ENCODE measurements at regions not wholly inside any gene's neighbourhood (a gene's known extent, or its start where the extent isn't known, plus 50 kb on each side); places are given as distances from the start of the nearest gene placed in this dataset.

GRCh38 chr5:74092766-74093165 is 466.8 kb downstream of the ARHGEF28 start:
- no peak for TF ChIP-seq CTCF (IDR thresholded peaks at IDR 0.05; ENCODE audit: partially characterized antibody, unreplicated experiment)
- Mint-ChIP-seq H3K4me1 (ENCODE audit: low read depth, unreplicated experiment) (peaks cover 2% of the 10 kb centered on the region), H3K9me3 (ENCODE audit: unreplicated experiment) (no peaks in the 10 kb centered on the region), H3K27me3 (ENCODE audit: unreplicated experiment) (peaks cover 2% of the 10 kb centered on the region), H3K27ac (ENCODE audit: unreplicated experiment) (no peak overlapping the region), H3K36me3 (ENCODE audit: unreplicated experiment) (no peaks in the 10 kb centered on the region), H3K4me3 (ENCODE audit: unreplicated experiment) (no peak overlapping the region)
- DNase-seq: no peak

GRCh38 chr5:74085782-74086181 is 459.8 kb downstream of the ARHGEF28 start:
- H3K4me3 Mint-ChIP-seq (ENCODE audit: unreplicated experiment): no peak overlapping the region

GRCh38 chr5:74085186-74085585 is 459.2 kb downstream of the ARHGEF28 start:
- Mint-ChIP-seq H3K27me3 (ENCODE audit: unreplicated experiment) (no peaks in the 10 kb centered on the region), H3K9me3 (ENCODE audit: unreplicated experiment) (peaks cover 1% of the 10 kb centered on the region), H3K4me1 (ENCODE audit: low read depth, unreplicated experiment) (no peaks in the 10 kb centered on the region), H3K36me3 (ENCODE audit: unreplicated experiment) (no peaks in the 10 kb centered on the region), H3K4me3 (ENCODE audit: unreplicated experiment) (no peak overlapping the region), H3K27ac (ENCODE audit: unreplicated experiment) (no peak overlapping the region)
- no peak for TF ChIP-seq CTCF (IDR thresholded peaks at IDR 0.05; ENCODE audit: partially characterized antibody, unreplicated experiment)
- no peak for DNase-seq

More at GRCh38 chr5:74085782-74086181, 459.8 kb downstream of the ARHGEF28 start:
- no peak for TF ChIP-seq CTCF (IDR thresholded peaks at IDR 0.05; ENCODE audit: partially characterized antibody, unreplicated experiment)
- H3K9me3 Mint-ChIP-seq (ENCODE audit: unreplicated experiment): peaks cover 1% of the 10 kb centered on the region
- no peak overlapping the region for H3K27ac Mint-ChIP-seq (ENCODE audit: unreplicated experiment)
- H3K27me3 Mint-ChIP-seq (ENCODE audit: unreplicated experiment): no peaks in the 10 kb centered on the region
- H3K36me3 Mint-ChIP-seq (ENCODE audit: unreplicated experiment): no peaks in the 10 kb centered on the region
- no peaks in the 10 kb centered on the region for H3K4me1 Mint-ChIP-seq (ENCODE audit: low read depth, unreplicated experiment)
- no peak for DNase-seq

- Mint-ChIP-seq H3K27ac (ENCODE audit: unreplicated experiment) (no peak overlapping the region), H3K4me1 (ENCODE audit: low read depth, unreplicated experiment) (no peaks in the 10 kb centered on the region)
- TF ChIP-seq CTCF (IDR thresholded peaks at IDR 0.05; ENCODE audit: partially characterized antibody, unreplicated experiment): no peak
Observed at GRCh38 chr5:74083096-74083791, 457.2 kb downstream of the ARHGEF28 start.

GRCh38 chr5:74082512-74083055 is 456.6 kb downstream of the ARHGEF28 start:
- no peaks in the 10 kb centered on the region for H3K36me3 Mint-ChIP-seq (ENCODE audit: unreplicated experiment)

More at GRCh38 chr5:74083096-74083791, 457.2 kb downstream of the ARHGEF28 start:
- DNase-seq: no peak
- peaks cover 1% of the 10 kb centered on the region for H3K9me3 Mint-ChIP-seq (ENCODE audit: unreplicated experiment)
- no peak overlapping the region for H3K4me3 Mint-ChIP-seq (ENCODE audit: unreplicated experiment)
- H3K36me3 Mint-ChIP-seq (ENCODE audit: unreplicated experiment): no peaks in the 10 kb centered on the region
- H3K27me3 Mint-ChIP-seq (ENCODE audit: unreplicated experiment): no peaks in the 10 kb centered on the region

More at GRCh38 chr5:74082512-74083055, 456.6 kb downstream of the ARHGEF28 start:
- Mint-ChIP-seq H3K27ac (ENCODE audit: unreplicated experiment) (no peak overlapping the region), H3K4me1 (ENCODE audit: low read depth, unreplicated experiment) (no peaks in the 10 kb centered on the region), H3K4me3 (ENCODE audit: unreplicated experiment) (no peak overlapping the region), H3K9me3 (ENCODE audit: unreplicated experiment) (peaks cover 1% of the 10 kb centered on the region), H3K27me3 (ENCODE audit: unreplicated experiment) (peaks cover 2% of the 10 kb centered on the region)
- no peak for DNase-seq
- no peak for TF ChIP-seq CTCF (IDR thresholded peaks at IDR 0.05; ENCODE audit: partially characterized antibody, unreplicated experiment)
